ENCODE measurements at regions not wholly inside any gene's neighbourhood (a gene's known extent, or its start where the extent isn't known, plus 50 kb on each side); places are given as distances from the start of the nearest gene placed in this dataset.

DNA sequence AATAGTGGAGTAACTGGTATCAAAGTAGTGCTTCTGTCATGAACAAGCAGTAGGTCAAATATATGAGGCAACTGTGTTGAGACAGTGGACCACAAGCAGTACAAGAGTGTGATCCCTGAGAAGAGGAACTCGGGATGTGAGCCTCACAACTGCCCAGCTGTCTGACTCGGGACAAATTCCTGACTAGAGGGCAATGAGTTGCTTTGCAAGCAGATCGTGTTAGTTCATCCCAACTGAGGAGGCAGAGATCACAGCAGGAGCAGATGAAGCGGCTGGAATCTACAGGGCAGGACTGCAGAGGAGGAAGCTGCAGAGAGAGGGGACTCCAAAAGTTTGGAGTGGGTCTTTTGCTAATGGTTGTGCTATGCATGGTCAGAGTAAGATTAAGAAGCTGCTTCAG lies 741.1 kb downstream of the DIAPH3 start:
- ChIA-PET POLR2A (no interaction called here), CTCF (no interaction called here)
- no peaks in the 10 kb centered on the region for H3K9me3 ChIP-seq (ENCODE audit: control insufficient read depth, insufficient read depth, low read depth, low read length)
- H3K36me3 ChIP-seq (ENCODE audit: control insufficient read depth in 2 of 2, insufficient read depth in 1 of 2, low read length in 2 of 2) = no peaks in the 10 kb centered on the region
- TF ChIP-seq ZNF133 (tag by site-specific recombination; IDR thresholded peaks at IDR 0.05) = no peak
- no peak for TF ChIP-seq HOXA7 (CRISPR knock-in tag; IDR thresholded peaks at IDR 0.05; ENCODE audit: borderline replicate concordance)
- TF ChIP-seq, protein P1, sequence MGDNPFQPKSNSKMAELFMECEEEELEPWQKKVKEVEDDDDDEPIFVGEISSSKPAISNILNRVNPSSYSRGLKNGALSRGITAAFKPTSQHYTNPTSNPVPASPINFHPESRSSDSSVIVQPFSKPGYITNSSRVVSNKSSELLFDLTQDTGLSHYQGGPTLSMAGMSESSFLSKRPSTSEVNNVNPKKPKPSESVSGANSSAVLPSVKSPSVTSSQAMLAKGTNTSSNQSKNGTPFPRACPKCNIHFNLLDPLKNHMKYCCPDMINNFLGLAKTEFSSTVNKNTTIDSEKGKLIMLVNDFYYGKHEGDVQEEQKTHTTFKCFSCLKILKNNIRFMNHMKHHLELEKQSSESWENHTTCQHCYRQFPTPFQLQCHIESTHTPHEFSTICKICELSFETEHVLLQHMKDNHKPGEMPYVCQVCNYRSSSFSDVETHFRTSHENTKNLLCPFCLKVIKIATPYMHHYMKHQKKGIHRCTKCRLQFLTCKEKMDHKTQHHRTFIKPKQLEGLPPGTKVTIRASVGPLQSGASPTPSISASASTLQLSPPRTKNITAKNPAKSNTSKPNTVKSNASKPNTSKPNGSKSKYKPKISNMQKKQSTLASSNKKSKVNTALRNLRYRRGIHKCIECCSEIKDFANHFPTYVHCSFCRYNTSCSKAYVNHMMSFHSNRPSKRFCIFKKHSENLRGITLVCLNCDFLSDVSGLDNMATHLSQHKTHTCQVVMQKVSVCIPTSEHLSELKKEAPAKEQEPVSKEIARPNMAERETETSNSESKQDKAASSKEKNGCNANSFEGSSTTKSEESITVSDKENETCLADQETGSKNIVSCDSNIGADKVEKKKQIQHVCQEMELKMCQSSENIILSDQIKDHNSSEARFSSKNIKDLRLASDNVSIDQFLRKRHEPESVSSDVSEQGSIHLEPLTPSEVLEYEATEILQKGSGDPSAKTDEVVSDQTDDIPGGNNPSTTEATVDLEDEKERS (tag by site-specific recombination; IDR thresholded peaks at IDR 0.05) = no peak
- no peak for TF ChIP-seq ZNF791 (tag by site-specific recombination; IDR thresholded peaks at IDR 0.05)
- TF ChIP-seq, protein P2, sequence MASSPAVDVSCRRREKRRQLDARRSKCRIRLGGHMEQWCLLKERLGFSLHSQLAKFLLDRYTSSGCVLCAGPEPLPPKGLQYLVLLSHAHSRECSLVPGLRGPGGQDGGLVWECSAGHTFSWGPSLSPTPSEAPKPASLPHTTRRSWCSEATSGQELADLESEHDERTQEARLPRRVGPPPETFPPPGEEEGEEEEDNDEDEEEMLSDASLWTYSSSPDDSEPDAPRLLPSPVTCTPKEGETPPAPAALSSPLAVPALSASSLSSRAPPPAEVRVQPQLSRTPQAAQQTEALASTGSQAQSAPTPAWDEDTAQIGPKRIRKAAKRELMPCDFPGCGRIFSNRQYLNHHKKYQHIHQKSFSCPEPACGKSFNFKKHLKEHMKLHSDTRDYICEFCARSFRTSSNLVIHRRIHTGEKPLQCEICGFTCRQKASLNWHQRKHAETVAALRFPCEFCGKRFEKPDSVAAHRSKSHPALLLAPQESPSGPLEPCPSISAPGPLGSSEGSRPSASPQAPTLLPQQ (tag by site-specific recombination; IDR thresholded peaks at IDR 0.05) = no peak
- TF ChIP-seq GLI4 (tag by site-specific recombination; IDR thresholded peaks at IDR 0.05) = no peak
- no peak for TF ChIP-seq TCF7L2 (IDR thresholded peaks at IDR 0.05; ENCODE audit: borderline replicate concordance, low read depth, low read length)
- TF ChIP-seq, protein P3, sequence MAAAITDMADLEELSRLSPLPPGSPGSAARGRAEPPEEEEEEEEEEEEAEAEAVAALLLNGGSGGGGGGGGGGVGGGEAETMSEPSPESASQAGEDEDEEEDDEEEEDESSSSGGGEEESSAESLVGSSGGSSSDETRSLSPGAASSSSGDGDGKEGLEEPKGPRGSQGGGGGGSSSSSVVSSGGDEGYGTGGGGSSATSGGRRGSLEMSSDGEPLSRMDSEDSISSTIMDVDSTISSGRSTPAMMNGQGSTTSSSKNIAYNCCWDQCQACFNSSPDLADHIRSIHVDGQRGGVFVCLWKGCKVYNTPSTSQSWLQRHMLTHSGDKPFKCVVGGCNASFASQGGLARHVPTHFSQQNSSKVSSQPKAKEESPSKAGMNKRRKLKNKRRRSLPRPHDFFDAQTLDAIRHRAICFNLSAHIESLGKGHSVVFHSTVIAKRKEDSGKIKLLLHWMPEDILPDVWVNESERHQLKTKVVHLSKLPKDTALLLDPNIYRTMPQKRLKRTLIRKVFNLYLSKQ (tag by site-specific recombination; IDR thresholded peaks at IDR 0.05; ENCODE audit: borderline replicate concordance) = no peak
- TF ChIP-seq ZNF623 (tag by site-specific recombination; IDR thresholded peaks at IDR 0.05) = no peak
- TF ChIP-seq ZNF747 (tag by site-specific recombination; IDR thresholded peaks at IDR 0.05) = no peak
- TF ChIP-seq PRDM1 (tag by site-specific recombination; IDR thresholded peaks at IDR 0.05) = no peak
- TF ChIP-seq ZNF140 (tag by site-specific recombination; IDR thresholded peaks at IDR 0.05) = no peak
- TF ChIP-seq ZSCAN23 (tag by site-specific recombination; IDR thresholded peaks at IDR 0.05) = no peak
- TF ChIP-seq ZNF324 (tag by site-specific recombination; IDR thresholded peaks at IDR 0.05) = no peak
- TF ChIP-seq KLF9 (tag by site-specific recombination; IDR thresholded peaks at IDR 0.05; ENCODE audit: low read depth) = no peak
- TF ChIP-seq ZNF555 (tag by site-specific recombination; conservative IDR thresholded peaks at IDR 0.05) = no peak
- no peak for TF ChIP-seq ZNF626 (tag by site-specific recombination; IDR thresholded peaks at IDR 0.05)
- TF ChIP-seq WT1 (tag by site-specific recombination; IDR thresholded peaks at IDR 0.05) = no peak
- TF ChIP-seq ZNF23 (tag by site-specific recombination; IDR thresholded peaks at IDR 0.05; ENCODE audit: borderline replicate concordance) = no peak
- TF ChIP-seq, protein P4, sequence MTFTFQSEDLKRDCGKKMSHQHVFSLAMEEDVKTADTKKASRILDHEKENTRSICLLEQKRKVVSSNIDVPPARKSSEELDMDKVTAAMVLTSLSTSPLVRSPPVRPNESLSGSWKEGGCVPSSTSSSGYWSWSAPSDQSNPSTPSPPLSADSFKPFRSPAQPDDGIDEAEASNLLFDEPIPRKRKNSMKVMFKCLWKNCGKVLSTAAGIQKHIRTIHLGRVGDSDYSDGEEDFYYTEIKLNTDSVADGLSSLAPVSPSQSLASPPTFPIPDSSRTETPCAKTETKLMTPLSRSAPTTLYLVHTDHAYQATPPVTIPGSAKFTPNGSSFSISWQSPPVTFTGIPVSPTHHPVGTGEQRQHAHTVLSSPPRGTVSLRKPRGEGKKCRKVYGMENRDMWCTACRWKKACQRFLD (tag by site-specific recombination; IDR thresholded peaks at IDR 0.05) = no peak
- no peak overlapping the region for H3K27ac ChIP-seq (ENCODE audit: extremely low read depth, low read depth, low read length)
- no peaks in the 10 kb centered on the region for H3K4me1 ChIP-seq (ENCODE audit: control insufficient read depth, insufficient read depth, low read length)
- no peak overlapping the region for H3K4me3 ChIP-seq (ENCODE audit: low read depth, low read length)

Data from HEK293 (cell line).